ENCODE measurements at regions not wholly inside any gene's neighbourhood (a gene's known extent, or its start where the extent isn't known, plus 50 kb on each side); places are given as distances from the start of the nearest gene placed in this dataset.
A peak's percentile ranks its signal among the peaks of the same experiment; 100 is the strongest.

- Histone ChIP-seq H3K4me3 (ENCODE audit: low read depth, low read length) (no peak overlapping the region), H3K36me3 (ENCODE audit: control insufficient read depth, insufficient read depth, low read length) (no peaks in the 10 kb centered on the region), H3K27me3 (ENCODE audit: control insufficient read depth, insufficient read depth, low read length) (no peaks in the 10 kb centered on the region)
- no peak for DNase-seq (ENCODE audit: low read depth)
- no peak for TF ChIP-seq CTCF (IDR thresholded peaks at IDR 0.05; ENCODE audit: insufficient read depth, low read length, poor library complexity, severe bottlenecking)
Measured at GRCh38 chr6:121652223-121652622, 216.8 kb downstream of the GJA1 start.

GRCh38 chr6:121652726-121653623 lies 217.5 kb downstream of the GJA1 start:
- Histone ChIP-seq H3K4me3 (ENCODE audit: low read depth, low read length) (no peak overlapping the region), H3K36me3 (ENCODE audit: control insufficient read depth, insufficient read depth, low read length) (no peaks in the 10 kb centered on the region), H3K27me3 (ENCODE audit: control insufficient read depth, insufficient read depth, low read length) (no peaks in the 10 kb centered on the region)
- TF ChIP-seq CTCF (IDR thresholded peaks at IDR 0.05; ENCODE audit: insufficient read depth, low read length, poor library complexity, severe bottlenecking): no peak
- peak; percentile 31 for DNase-seq (ENCODE audit: low read depth)

GRCh38 chr6:121653624-121654008 lies 218.2 kb downstream of the GJA1 start:
- TF ChIP-seq CTCF (IDR thresholded peaks at IDR 0.05; ENCODE audit: insufficient read depth, low read length, poor library complexity, severe bottlenecking): no peak
- H3K4me3 ChIP-seq (ENCODE audit: low read depth, low read length): no peak overlapping the region
- no peaks in the 10 kb centered on the region for H3K36me3 ChIP-seq (ENCODE audit: control insufficient read depth, insufficient read depth, low read length)
- H3K27me3 ChIP-seq (ENCODE audit: control insufficient read depth, insufficient read depth, low read length): no peaks in the 10 kb centered on the region
- DNase-seq (ENCODE audit: low read depth): no peak

GRCh38 chr6:121657972-121658371 lies 222.5 kb downstream of the GJA1 start:
- no peak for TF ChIP-seq CTCF (IDR thresholded peaks at IDR 0.05; ENCODE audit: insufficient read depth, low read length, poor library complexity, severe bottlenecking)
- Histone ChIP-seq H3K4me3 (ENCODE audit: low read depth, low read length) (no peak overlapping the region), H3K27me3 (ENCODE audit: control insufficient read depth, insufficient read depth, low read length) (no peaks in the 10 kb centered on the region), H3K36me3 (ENCODE audit: control insufficient read depth, insufficient read depth, low read length) (no peaks in the 10 kb centered on the region)
- DNase-seq (ENCODE audit: low read depth): no peak

- Histone ChIP-seq H3K36me3 (ENCODE audit: control insufficient read depth, insufficient read depth, low read length) (no peaks in the 10 kb centered on the region), H3K4me3 (ENCODE audit: low read depth, low read length) (no peak overlapping the region), H3K27me3 (ENCODE audit: control insufficient read depth, insufficient read depth, low read length) (no peaks in the 10 kb centered on the region)
- TF ChIP-seq CTCF (IDR thresholded peaks at IDR 0.05; ENCODE audit: insufficient read depth, low read length, poor library complexity, severe bottlenecking): no peak
- DNase-seq (ENCODE audit: low read depth): no peak
Measured at GRCh38 chr6:121660277-121660676, 224.8 kb downstream of the GJA1 start.

Data from kidney epithelial cell (primary cell).